SK-N-SH treated with all-trans-retinoic acid at 6 μM for 48 hours (cell line): ENCODE measurements at regions not wholly inside any gene's neighbourhood (a gene's known extent, or its start where the extent isn't known, plus 50 kb on each side); places are given as distances from the start of the nearest gene placed in this dataset.

Source experiments
- ATAC-seq: fragments of 200-7000 bp; cut with Tn5 transposase; 3 replicates; pipeline ENCODE4 v1.9.1; 2020; ENCODE audit warnings: mild to moderate bottlenecking, moderate library complexity
- ARNTL ChIP-seq: fragments of 450-650 bp; formaldehyde crosslinking; IDR thresholded peaks from 2 replicates; pipeline ENCODE4 v1.5.0; 2020; ENCODE audit warnings: low read depth, mild to moderate bottlenecking, moderate library complexity, borderline replicate concordance
- BACH2 ChIP-seq: fragments of 250-450 bp; sonication (Bioruptor Pico); IDR thresholded peaks from 2 replicates; pipeline ENCODE4 v1.9.0; 2021; ENCODE audit warnings: mild to moderate bottlenecking, borderline replicate concordance
- CSDC2 ChIP-seq: fragments of 250-450 bp; sonication (Bioruptor Pico); IDR thresholded peaks from 2 replicates; pipeline ENCODE4 v1.5.0; 2020; ENCODE audit warnings: mild to moderate bottlenecking, moderate library complexity
- ISL1 ChIP-seq: fragments of 250-450 bp; sonication (Bioruptor Pico); IDR thresholded peaks from 2 replicates; pipeline ENCODE4 v2.1.2; 2022; ENCODE audit warnings: mild to moderate bottlenecking, moderate library complexity
- PPARA ChIP-seq: fragments of 250-450 bp; sonication (Bioruptor Pico); IDR thresholded peaks from 2 replicates; pipeline ENCODE4 v1.5.0; 2020; ENCODE audit warnings: mild to moderate bottlenecking, borderline replicate concordance
- RARB ChIP-seq: fragments of 250-450 bp; sonication (Bioruptor Pico); IDR thresholded peaks from 2 replicates; pipeline ENCODE4 v1.8.0; 2021; ENCODE audit warnings: mild to moderate bottlenecking, moderate library complexity
- SNAI2 ChIP-seq: fragments of 250-450 bp; sonication (Bioruptor Pico); IDR thresholded peaks from 2 replicates; pipeline ENCODE4 v1.5.0; 2020; ENCODE audit warnings: mild to moderate bottlenecking, moderate library complexity
- TCF4 ChIP-seq: fragments of 250-450 bp; sonication (Bioruptor Pico); IDR thresholded peaks from 2 replicates; pipeline ENCODE4 v1.8.0; 2021; ENCODE audit warnings: mild to moderate bottlenecking, moderate library complexity, borderline replicate concordance
- TOX ChIP-seq: fragments of 250-450 bp; sonication (Bioruptor Pico); IDR thresholded peaks from 2 replicates; pipeline ENCODE4 v1.8.0; 2021; ENCODE audit warnings: mild to moderate bottlenecking, moderate library complexity, borderline replicate concordance
- ZC3H10 ChIP-seq: fragments of 250-450 bp; sonication (Bioruptor Pico); IDR thresholded peaks from 2 replicates; pipeline ENCODE4 v1.5.1; 2021; ENCODE audit warnings: mild to moderate bottlenecking, moderate library complexity
- ZFP3 ChIP-seq: fragments of 250-450 bp; sonication (Bioruptor Pico); IDR thresholded peaks from 2 replicates; pipeline ENCODE4 v1.5.0; 2020; ENCODE audit warnings: mild to moderate bottlenecking, moderate library complexity
- ZFP30 ChIP-seq: fragments of 450-650 bp; formaldehyde crosslinking; IDR thresholded peaks from 2 replicates; pipeline ENCODE4 v1.5.0; 2022; ENCODE audit warnings: mild to moderate bottlenecking, moderate library complexity
- ZNF70 ChIP-seq: fragments of 450-650 bp; formaldehyde crosslinking; IDR thresholded peaks from 2 replicates; pipeline ENCODE4 v1.5.0; 2020; ENCODE audit warnings: mild to moderate bottlenecking, moderate library complexity
- ZNF8 ChIP-seq: fragments of 450-650 bp; formaldehyde crosslinking; IDR thresholded peaks from 2 replicates; pipeline ENCODE4 v1.5.0; 2020; ENCODE audit warnings: mild to moderate bottlenecking, moderate library complexity
- TF ChIP-seq, protein P1 (sequence below): fragments of 250-450 bp; sonication (Bioruptor Pico); IDR thresholded peaks from 2 replicates; pipeline ENCODE4 v1.5.1; 2021; ENCODE audit warnings: mild to moderate bottlenecking, moderate library complexity
- TF ChIP-seq, protein P2 (sequence below): fragments of 250-450 bp; sonication (Bioruptor Pico); IDR thresholded peaks from 2 replicates; pipeline ENCODE4 v1.8.0; 2021; ENCODE audit warnings: low read depth, mild to moderate bottlenecking, moderate library complexity, borderline replicate concordance
- TF ChIP-seq, protein P3 (sequence below): fragments of 250-450 bp; sonication (Bioruptor Pico); IDR thresholded peaks from 2 replicates; pipeline ENCODE4 v1.8.0; 2020; ENCODE audit warnings: mild to moderate bottlenecking, moderate library complexity, borderline replicate concordance
- TF ChIP-seq, protein P4 (sequence below): fragments of 250-450 bp; sonication (Bioruptor Pico); IDR thresholded peaks from 2 replicates; pipeline ENCODE4 v1.5.0; 2020; ENCODE audit warnings: mild to moderate bottlenecking, moderate library complexity

DNA sequence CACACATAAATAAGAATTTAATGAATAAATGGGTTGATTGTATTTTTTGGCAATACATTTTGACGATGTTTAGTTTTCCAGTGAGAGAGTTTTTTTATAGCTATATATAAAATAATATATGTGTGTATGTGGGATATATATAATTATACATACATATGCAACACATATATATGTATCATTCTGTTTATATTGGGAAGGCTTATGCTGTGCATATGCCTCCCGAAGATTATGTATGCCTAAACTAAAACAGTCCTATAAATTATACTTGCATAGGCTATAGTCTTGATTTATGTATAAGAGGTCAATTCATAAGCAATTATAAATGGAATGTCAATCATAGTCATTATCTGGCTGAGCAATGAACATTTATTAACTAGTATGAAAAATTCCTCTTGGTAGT, 151.3 kb upstream of the HMHB1 start (continued):
- TF ChIP-seq, protein P1, sequence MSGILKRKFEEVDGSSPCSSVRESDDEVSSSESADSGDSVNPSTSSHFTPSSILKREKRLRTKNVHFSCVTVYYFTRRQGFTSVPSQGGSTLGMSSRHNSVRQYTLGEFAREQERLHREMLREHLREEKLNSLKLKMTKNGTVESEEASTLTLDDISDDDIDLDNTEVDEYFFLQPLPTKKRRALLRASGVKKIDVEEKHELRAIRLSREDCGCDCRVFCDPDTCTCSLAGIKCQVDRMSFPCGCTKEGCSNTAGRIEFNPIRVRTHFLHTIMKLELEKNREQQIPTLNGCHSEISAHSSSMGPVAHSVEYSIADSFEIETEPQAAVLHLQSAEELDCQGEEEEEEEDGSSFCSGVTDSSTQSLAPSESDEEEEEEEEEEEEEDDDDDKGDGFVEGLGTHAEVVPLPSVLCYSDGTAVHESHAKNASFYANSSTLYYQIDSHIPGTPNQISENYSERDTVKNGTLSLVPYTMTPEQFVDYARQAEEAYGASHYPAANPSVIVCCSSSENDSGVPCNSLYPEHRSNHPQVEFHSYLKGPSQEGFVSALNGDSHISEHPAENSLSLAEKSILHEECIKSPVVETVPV (CRISPR knock-in tag): no peak
- no peak for TF ChIP-seq TOX

DNA sequence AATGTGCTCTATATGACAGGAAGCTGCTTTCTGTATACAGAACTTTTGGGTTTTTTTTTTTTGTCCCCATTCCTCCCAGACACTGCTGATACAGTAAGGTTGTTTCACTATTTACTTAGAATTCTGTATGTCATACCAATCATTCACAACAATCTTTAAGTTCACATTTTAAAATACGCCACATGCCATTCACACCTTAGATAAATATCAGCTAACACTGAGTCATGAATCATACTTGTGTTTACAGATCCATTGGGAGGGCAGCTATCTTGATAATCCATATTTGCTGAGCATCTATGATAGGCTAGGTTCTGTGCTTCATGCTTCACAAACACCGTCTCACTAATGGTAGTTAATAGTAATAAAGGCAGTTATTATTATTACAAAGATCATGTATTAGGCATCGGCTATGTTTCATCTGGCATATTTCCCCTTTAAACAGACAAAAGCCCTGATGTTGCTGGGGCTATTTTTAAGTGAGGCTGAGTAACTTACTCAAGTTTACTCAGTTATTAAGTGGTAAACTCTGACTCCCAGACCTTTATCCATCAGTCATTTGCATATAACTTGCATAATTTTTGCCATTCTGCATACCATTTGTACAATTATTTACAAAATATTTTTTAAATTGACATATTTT, 152.2 kb upstream of the HMHB1 start:
- TF ChIP-seq TOX: no peak
- TF ChIP-seq PPARA (CRISPR knock-in tag): no peak
- TF ChIP-seq ZNF70 (CRISPR knock-in tag): no peak
- no peak for TF ChIP-seq ZFP3 (CRISPR knock-in tag)
- TF ChIP-seq ZFP30 (CRISPR knock-in tag): no peak
- no peak for TF ChIP-seq BACH2 (CRISPR knock-in tag)
- no peak for TF ChIP-seq ZNF8 (CRISPR knock-in tag)
- TF ChIP-seq CSDC2 (CRISPR knock-in tag): no peak
- no peak for TF ChIP-seq SNAI2 (CRISPR knock-in tag)
- no peak for TF ChIP-seq TCF4
- no peak for TF ChIP-seq ISL1 (CRISPR knock-in tag)
- TF ChIP-seq, protein P2, sequence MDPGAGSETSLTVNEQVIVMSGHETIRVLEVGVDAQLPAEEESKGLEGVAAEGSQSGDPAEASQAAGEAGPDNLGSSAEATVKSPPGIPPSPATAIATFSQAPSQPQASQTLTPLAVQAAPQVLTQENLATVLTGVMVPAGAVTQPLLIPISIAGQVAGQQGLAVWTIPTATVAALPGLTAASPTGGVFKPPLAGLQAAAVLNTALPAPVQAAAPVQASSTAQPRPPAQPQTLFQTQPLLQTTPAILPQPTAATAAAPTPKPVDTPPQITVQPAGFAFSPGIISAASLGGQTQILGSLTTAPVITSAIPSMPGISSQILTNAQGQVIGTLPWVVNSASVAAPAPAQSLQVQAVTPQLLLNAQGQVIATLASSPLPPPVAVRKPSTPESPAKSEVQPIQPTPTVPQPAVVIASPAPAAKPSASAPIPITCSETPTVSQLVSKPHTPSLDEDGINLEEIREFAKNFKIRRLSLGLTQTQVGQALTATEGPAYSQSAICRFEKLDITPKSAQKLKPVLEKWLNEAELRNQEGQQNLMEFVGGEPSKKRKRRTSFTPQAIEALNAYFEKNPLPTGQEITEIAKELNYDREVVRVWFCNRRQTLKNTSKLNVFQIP (CRISPR knock-in tag): no peak
- TF ChIP-seq, protein P3, sequence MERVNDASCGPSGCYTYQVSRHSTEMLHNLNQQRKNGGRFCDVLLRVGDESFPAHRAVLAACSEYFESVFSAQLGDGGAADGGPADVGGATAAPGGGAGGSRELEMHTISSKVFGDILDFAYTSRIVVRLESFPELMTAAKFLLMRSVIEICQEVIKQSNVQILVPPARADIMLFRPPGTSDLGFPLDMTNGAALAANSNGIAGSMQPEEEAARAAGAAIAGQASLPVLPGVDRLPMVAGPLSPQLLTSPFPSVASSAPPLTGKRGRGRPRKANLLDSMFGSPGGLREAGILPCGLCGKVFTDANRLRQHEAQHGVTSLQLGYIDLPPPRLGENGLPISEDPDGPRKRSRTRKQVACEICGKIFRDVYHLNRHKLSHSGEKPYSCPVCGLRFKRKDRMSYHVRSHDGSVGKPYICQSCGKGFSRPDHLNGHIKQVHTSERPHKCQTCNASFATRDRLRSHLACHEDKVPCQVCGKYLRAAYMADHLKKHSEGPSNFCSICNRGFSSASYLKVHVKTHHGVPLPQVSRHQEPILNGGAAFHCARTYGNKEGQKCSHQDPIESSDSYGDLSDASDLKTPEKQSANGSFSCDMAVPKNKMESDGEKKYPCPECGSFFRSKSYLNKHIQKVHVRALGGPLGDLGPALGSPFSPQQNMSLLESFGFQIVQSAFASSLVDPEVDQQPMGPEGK (CRISPR knock-in tag): no peak
- TF ChIP-seq ZC3H10 (CRISPR knock-in tag): no peak
- no peak for TF ChIP-seq ARNTL
- TF ChIP-seq, protein P4, sequence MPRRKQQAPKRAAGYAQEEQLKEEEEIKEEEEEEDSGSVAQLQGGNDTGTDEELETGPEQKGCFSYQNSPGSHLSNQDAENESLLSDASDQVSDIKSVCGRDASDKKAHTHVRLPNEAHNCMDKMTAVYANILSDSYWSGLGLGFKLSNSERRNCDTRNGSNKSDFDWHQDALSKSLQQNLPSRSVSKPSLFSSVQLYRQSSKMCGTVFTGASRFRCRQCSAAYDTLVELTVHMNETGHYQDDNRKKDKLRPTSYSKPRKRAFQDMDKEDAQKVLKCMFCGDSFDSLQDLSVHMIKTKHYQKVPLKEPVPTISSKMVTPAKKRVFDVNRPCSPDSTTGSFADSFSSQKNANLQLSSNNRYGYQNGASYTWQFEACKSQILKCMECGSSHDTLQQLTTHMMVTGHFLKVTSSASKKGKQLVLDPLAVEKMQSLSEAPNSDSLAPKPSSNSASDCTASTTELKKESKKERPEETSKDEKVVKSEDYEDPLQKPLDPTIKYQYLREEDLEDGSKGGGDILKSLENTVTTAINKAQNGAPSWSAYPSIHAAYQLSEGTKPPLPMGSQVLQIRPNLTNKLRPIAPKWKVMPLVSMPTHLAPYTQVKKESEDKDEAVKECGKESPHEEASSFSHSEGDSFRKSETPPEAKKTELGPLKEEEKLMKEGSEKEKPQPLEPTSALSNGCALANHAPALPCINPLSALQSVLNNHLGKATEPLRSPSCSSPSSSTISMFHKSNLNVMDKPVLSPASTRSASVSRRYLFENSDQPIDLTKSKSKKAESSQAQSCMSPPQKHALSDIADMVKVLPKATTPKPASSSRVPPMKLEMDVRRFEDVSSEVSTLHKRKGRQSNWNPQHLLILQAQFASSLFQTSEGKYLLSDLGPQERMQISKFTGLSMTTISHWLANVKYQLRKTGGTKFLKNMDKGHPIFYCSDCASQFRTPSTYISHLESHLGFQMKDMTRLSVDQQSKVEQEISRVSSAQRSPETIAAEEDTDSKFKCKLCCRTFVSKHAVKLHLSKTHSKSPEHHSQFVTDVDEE (CRISPR knock-in tag): no peak
- TF ChIP-seq, all 23 proteins: peak for 0
- no peak for ATAC-seq

DNA sequence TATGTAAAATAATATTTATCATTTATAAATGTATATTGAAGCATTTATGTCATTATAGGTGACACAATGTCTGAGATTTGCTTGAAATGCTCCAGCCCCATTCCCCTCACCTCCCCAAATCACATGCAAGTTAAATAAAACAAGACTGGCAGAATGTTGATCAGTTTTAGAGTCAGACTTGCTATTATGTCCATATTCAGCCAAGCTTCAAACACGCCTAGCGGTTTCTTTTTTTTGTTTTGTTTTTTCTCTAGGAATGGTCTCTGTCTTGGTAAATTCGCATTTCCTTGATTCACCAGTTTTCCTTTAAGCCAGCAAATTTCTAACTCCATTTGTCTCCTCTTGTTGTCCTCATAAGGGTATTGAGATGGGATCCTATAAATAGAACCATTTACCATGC, 153.0 kb upstream of the HMHB1 start:
- no peak for ATAC-seq
- TF ChIP-seq, protein P1 (CRISPR knock-in tag): no peak
- no peak for TF ChIP-seq ZNF70 (CRISPR knock-in tag)
- TF ChIP-seq RARB (CRISPR knock-in tag): no peak
- no peak for TF ChIP-seq ISL1 (CRISPR knock-in tag)
- TF ChIP-seq ZFP30 (CRISPR knock-in tag): no peak
- TF ChIP-seq BACH2 (CRISPR knock-in tag): no peak
- TF ChIP-seq TOX: no peak
- no peak for TF ChIP-seq ZC3H10 (CRISPR knock-in tag)
- TF ChIP-seq, protein P2 (CRISPR knock-in tag): no peak
